GM19025 (cell line): ENCODE measurements at regions not wholly inside any gene's neighbourhood (a gene's known extent, or its start where the extent isn't known, plus 50 kb on each side); places are given as distances from the start of the nearest gene placed in this dataset.

Experiments
- ATAC-seq: cut with Tn5 transposase; IDR thresholded peaks from one replicate; pipeline ENCODE4 v1.9.1; 2021; ENCODE audit warnings: mild to moderate bottlenecking, low read depth, moderate library complexity; ENCODE audit not compliant: unreplicated experiment

DNA sequence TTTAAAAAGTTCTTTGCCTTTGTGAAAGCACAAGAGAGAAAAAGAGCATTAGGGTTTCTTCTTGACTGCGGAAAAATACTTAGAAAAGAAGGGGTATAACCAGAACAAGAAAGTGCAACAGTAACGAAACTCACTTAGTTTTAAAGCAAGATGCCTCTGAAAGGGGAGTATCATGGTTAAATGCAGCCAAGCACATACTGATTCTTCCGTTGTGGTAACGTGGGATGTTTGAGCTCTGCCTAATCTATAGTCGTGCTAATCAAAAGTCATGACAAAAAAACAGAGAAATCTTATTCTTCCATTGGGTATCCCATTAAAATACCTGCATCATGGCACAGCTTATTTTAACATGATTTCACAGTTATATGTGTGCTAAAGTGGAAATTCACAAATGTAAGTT is 187.8 kb upstream of the LRFN5 start:
- no peak for ATAC-seq

- ATAC-seq, result no peak
Observed at GRCh38 chr14:41409806-41410205, 196.9 kb upstream of the LRFN5 start.

- ATAC-seq, result no peak
Observed at GRCh38 chr14:41404126-41404525, 202.6 kb upstream of the LRFN5 start.

DNA sequence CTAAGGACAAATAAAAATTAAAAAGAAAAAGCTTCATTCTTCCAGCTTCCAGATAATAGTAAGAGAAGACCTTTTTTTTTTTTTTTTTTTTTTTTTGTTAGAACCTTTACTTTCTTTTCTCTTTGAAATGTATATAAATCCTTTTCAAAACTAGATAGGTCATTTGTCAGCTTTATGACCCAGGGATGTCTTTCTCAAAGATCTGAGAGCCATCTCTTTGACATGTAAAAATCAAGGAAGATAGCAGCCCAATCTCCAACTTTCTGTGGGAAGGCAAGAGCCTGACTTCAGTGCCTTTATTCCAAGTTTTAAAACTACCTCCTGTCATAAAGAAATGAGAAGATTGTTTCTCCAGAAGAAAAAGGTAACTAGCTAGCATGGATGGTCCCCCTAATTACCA is 203.3 kb upstream of the LRFN5 start:
- ATAC-seq, result no peak

DNA sequence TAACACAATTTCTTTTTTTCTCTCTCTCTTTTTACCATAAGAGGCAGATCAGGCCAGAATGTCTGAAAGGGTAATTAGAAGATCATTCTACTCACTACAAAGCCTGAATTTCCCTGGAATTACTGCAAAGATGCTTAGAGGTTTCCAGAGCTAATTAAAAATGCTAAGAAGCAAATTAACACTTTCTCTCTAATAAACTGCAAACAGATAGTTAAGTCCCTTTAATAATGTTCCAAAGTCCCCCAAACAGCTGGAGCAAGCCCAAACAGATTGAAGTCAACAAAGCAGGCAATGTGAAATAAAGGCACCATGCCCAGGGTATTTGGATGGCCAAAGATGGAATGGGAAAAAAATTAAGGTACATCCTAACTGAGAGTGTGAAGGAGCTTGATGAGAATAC is 208.8 kb upstream of the LRFN5 start:
- ATAC-seq, result no peak

- no peak for ATAC-seq
Observed at GRCh38 chr14:41393512-41393911, 213.2 kb upstream of the LRFN5 start.

- no peak for ATAC-seq
Observed at GRCh38 chr14:41392226-41392625, 214.4 kb upstream of the LRFN5 start.

- no peak for ATAC-seq
Observed at GRCh38 chr14:41389355-41389754, 217.3 kb upstream of the LRFN5 start.

GRCh38 chr14:41385797-41386196 is 220.9 kb upstream of the LRFN5 start:
- no peak for ATAC-seq

GRCh38 chr14:41380017-41380416 is 226.7 kb upstream of the LRFN5 start:
- no peak for ATAC-seq

- no peak for ATAC-seq
Observed at GRCh38 chr14:41378526-41378925, 228.2 kb upstream of the LRFN5 start.

- ATAC-seq, result no peak
Observed at GRCh38 chr14:41377932-41378331, 228.7 kb upstream of the LRFN5 start.

DNA sequence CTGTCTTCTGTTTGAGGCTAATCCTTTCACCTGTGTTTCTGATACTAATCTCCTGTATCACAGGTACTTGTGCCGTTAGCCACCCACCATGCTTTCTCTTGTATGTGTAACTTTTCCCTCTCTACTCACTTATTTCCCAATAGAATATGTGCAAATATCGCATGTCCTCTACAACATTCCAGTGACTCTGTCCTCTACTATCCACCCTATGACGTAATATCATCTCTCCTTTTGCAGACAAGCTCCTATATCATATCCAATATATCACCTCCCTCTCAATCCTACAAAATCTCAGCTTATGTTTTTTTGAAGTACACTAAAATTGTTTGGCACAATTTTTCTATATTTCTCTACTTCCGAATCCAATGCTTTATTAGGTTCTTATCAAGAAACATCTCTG is 232.6 kb upstream of the LRFN5 start:
- no peak for ATAC-seq

DNA sequence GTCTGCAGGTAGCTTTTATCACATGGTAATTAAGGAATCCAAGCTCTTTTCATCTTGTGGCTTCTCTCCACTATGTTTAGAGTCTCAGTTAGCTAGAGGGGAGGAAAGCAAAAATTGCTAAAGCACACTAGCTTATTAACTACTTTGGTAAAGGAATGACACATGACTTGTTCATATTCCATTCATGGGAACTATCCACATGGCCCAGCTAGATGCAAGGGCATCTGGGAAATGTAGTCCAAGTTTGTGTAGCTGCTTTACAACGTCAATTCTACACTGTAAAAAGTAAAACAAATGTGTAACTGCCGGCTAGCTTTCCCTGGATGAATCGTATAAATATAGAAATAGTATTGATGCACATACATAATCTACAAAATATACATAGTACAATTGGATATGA is 244.5 kb upstream of the LRFN5 start:
- no peak for ATAC-seq

GRCh38 chr14:41360126-41360525 is 246.6 kb upstream of the LRFN5 start:
- no peak for ATAC-seq

DNA sequence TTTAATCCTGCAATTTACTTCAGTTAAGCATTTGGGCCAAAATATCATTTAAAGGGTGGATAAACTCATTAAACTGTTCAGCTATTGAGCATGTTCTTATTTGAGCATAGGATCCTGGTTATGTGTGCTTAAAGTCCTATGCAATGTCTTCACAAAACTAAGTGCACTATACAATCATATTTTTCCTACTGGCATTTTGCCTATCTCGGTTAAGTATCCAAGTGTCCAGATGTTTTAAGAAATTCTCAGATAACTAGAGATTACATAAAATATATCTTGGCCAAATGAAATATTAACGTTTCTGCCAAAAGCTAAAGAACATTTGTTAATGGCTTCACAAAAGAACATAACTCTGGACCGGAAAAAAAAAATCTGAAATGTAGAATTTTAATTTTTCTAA is 250.8 kb upstream of the LRFN5 start:
- no peak for ATAC-seq

- ATAC-seq, result no peak
Observed at GRCh38 chr14:41350476-41350875, 256.2 kb upstream of the LRFN5 start.

GRCh38 chr14:41349289-41349910 is 257.3 kb upstream of the LRFN5 start:
- ATAC-seq, result no peak

DNA sequence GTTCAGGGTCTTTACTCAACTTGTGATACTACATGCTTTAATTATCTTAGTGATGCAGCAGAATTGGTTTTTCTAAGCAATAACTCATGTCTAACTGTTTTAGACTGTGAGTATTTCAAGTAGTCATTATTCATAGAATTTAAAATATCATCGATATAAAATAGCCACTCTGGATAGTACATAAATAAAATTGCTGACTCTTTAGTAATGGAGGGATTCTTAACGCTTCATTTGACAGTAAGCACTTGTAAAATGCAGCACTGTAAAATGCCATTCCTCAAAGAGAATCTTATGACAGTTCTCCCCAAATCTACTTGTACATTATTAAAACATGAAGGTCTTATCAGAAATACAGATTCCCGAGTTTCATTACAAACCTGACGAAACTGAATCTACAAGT is 262.8 kb upstream of the LRFN5 start:
- ATAC-seq, result no peak

GRCh38 chr14:41313196-41313595 is 293.5 kb upstream of the LRFN5 start:
- no peak for ATAC-seq

GRCh38 chr14:41303506-41303905 is 303.2 kb upstream of the LRFN5 start:
- no peak for ATAC-seq

DNA sequence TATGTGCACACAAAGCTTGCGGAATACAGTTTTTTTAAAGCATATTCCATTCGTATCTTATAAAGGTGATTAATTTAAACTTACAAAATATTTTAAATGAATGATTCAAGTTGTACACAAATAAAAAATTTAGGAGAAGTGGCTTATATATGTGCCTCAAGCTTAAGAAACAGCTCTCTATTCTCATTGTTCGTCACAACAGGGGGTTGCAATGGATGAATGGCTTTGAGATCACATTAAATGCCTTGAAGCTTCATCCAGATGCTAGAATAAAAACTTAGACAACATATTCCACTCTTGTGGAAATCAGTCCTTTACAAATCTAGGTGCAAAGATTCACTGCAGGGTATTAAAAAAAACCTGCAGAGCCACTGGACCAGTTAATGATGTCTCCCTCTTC is 303.9 kb upstream of the LRFN5 start:
- no peak for ATAC-seq

DNA sequence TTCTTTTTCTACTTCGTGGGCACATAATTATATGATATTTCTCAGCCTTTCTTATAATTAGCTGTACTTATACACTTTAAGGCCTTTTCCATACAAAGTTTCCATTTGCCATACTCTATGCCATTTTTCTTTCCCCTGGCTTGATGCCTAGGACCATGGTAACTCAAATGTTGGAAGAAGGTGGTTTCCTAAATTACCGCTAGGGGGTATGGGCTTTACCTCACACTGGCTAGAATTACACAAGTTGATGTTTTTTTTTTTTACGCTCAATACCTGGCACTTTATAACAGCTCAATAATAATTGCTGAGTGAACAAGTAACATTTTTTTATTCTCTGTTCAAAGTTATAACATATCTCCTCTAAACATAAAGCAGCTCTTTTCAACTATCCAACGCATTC is 306.8 kb upstream of the LRFN5 start:
- ATAC-seq, result no peak
